ENCODE measurements at regions not wholly inside any gene's neighbourhood (a gene's known extent, or its start where the extent isn't known, plus 50 kb on each side); places are given as distances from the start of the nearest gene placed in this dataset.

GRCh38 chr6:92635553-92636153 lies 783.7 kb downstream of the EPHA7 start:
- TF ChIP-seq CTCF (conservative IDR thresholded peaks at IDR 0.05 in 1 of 2, IDR thresholded peaks at IDR 0.05 in 1 of 2; ENCODE audit: low read depth in 1 of 2, low read length in 2 of 2) (no peak), EZH2 (IDR thresholded peaks at IDR 0.05; ENCODE audit: low read length, missing control alignments) (no peak)

All from fibroblast of lung (primary cell).